RWPE2 (cell line): ENCODE measurements at regions not wholly inside any gene's neighbourhood (a gene's known extent, or its start where the extent isn't known, plus 50 kb on each side); places are given as distances from the start of the nearest gene placed in this dataset.

Source experiments
- ATAC-seq: fragments of 200-7000 bp; cut with Tn5 transposase; 3 replicates; pipeline ENCODE4 v1.9.1; 2021; ENCODE audit warnings: low read depth
- DNase-seq: peaks from one replicate; pipeline ENCODE4 v3.0.0-alpha.2; 2020; ENCODE audit warnings: low spot score
- H3K27ac ChIP-seq: fragments of 450-650 bp; 2 replicates; pipeline ENCODE4 v1.5.1; 2017; ENCODE audit warnings: mild to moderate bottlenecking; ENCODE audit not compliant: poor library complexity, severe bottlenecking
- H3K27me3 ChIP-seq: fragments of 250-450 bp; sonication (Bioruptor Pico); 2 replicates; pipeline ENCODE4 v1.5.1; 2021; ENCODE audit warnings: mild to moderate bottlenecking, moderate library complexity; ENCODE audit not compliant: insufficient read depth, poor library complexity, severe bottlenecking
- H3K36me3 ChIP-seq: fragments of 250-450 bp; sonication (Bioruptor Pico); 2 replicates; pipeline ENCODE4 v1.5.1; 2020; ENCODE audit warnings: low read depth, mild to moderate bottlenecking, moderate library complexity
- H3K4me1 ChIP-seq: fragments of 250-450 bp; sonication (Bioruptor Pico); 2 replicates; pipeline ENCODE4 v1.5.1; 2021; ENCODE audit warnings: mild to moderate bottlenecking, moderate library complexity; ENCODE audit not compliant: insufficient read depth, poor library complexity, severe bottlenecking
- H3K4me3 ChIP-seq: fragments of 250-450 bp; sonication (Bioruptor Pico); 2 replicates; pipeline ENCODE4 v1.5.1; 2021; ENCODE audit warnings: mild to moderate bottlenecking, moderate library complexity; ENCODE audit not compliant: severe bottlenecking
- H3K9me3 ChIP-seq: fragments of 250-450 bp; sonication (Bioruptor Pico); 2 replicates; pipeline ENCODE4 v1.5.1; 2021; ENCODE audit warnings: mild to moderate bottlenecking, moderate library complexity; ENCODE audit not compliant: severe bottlenecking
- TF ChIP-seq, protein P1 (sequence below): fragments of 450-650 bp; IDR thresholded peaks from one replicate; pipeline ENCODE4 v1.5.1; 2017; ENCODE audit warnings: mild to moderate bottlenecking, moderate library complexity; ENCODE audit not compliant: poor library complexity, severe bottlenecking

- peak; percentile 69 for ATAC-seq
- no peak for DNase-seq
- Histone ChIP-seq H3K4me3 (no peak overlapping the region), H3K9me3 (no peaks in the 10 kb centered on the region), H3K4me1 (peaks cover 15% of the 10 kb centered on the region), H3K36me3 (no peaks in the 10 kb centered on the region), H3K27ac (no peak overlapping the region), H3K27me3 (no peaks in the 10 kb centered on the region)
- TF ChIP-seq, protein P1, sequence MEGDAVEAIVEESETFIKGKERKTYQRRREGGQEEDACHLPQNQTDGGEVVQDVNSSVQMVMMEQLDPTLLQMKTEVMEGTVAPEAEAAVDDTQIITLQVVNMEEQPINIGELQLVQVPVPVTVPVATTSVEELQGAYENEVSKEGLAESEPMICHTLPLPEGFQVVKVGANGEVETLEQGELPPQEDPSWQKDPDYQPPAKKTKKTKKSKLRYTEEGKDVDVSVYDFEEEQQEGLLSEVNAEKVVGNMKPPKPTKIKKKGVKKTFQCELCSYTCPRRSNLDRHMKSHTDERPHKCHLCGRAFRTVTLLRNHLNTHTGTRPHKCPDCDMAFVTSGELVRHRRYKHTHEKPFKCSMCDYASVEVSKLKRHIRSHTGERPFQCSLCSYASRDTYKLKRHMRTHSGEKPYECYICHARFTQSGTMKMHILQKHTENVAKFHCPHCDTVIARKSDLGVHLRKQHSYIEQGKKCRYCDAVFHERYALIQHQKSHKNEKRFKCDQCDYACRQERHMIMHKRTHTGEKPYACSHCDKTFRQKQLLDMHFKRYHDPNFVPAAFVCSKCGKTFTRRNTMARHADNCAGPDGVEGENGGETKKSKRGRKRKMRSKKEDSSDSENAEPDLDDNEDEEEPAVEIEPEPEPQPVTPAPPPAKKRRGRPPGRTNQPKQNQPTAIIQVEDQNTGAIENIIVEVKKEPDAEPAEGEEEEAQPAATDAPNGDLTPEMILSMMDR, result no peak
Measured at GRCh38 chr5:58322453-58322852, 137.4 kb downstream of the PLK2 start.

DNA sequence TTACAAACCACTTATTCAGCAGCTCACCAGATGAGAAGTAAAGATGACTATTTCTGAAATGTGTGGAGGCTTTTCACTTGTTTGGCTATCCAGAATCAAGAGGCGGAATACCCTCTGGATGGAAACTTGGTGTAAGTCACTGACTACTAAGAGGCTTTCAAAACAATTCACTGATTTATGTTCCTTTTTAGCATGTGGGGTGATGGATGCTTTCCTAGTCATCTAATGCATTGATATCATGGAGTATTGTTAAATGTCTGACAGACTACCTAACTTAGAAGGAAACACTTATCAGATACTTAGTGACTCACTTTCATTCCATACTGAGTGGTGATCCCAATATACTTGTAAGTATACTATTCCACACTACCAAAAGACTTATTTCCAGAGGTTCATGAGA, 141.4 kb downstream of the PLK2 start:
- DNase-seq (no peak), ATAC-seq (no peak)
- Histone ChIP-seq H3K4me3 (no peak overlapping the region), H3K27ac (no peak overlapping the region), H3K36me3 (no peaks in the 10 kb centered on the region), H3K9me3 (no peaks in the 10 kb centered on the region), H3K27me3 (no peaks in the 10 kb centered on the region), H3K4me1 (peaks cover 20% of the 10 kb centered on the region)
- TF ChIP-seq, protein P1, result no peak

GRCh38 chr5:58317808-58318207, 142.1 kb downstream of the PLK2 start:
- Histone ChIP-seq H3K27ac (no peak overlapping the region), H3K9me3 (no peaks in the 10 kb centered on the region), H3K4me3 (no peak overlapping the region), H3K36me3 (no peaks in the 10 kb centered on the region), H3K27me3 (no peaks in the 10 kb centered on the region), H3K4me1 (peaks cover 20% of the 10 kb centered on the region)
- ATAC-seq, result no peak
- TF ChIP-seq, protein P1, result no peak
- DNase-seq, result no peak

DNA sequence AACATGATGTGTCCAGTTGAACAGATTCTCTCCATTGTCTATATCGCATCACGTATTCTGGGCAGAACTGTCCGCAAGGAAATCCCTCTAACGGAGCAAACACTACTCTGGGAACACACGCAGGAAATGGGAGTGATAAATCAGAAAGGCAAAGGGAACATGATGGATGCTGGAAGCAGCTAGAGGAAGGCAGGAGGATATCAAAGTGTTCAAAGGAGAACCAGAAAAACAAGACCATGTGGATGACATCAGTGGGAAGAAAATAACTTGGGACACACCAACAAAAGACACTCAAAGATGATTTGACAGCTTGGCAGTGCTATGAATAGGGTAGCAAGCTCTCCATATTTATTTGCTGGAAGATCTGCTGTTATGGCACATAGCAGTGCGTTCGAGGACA, 142.9 kb downstream of the PLK2 start:
- H3K9me3 ChIP-seq, result no peaks in the 10 kb centered on the region
- TF ChIP-seq, protein P1, result no peak
- H3K4me1 ChIP-seq, result peaks cover 12% of the 10 kb centered on the region
- H3K27me3 ChIP-seq, result no peaks in the 10 kb centered on the region
- ATAC-seq (no peak), DNase-seq (no peak)
- H3K36me3 ChIP-seq, result no peaks in the 10 kb centered on the region
- no peak overlapping the region for H3K4me3 ChIP-seq
- H3K27ac ChIP-seq, result no peak overlapping the region

GRCh38 chr5:58315794-58316193, 144.1 kb downstream of the PLK2 start:
- Histone ChIP-seq H3K27ac (no peak overlapping the region), H3K4me1 (peaks cover 10% of the 10 kb centered on the region), H3K36me3 (no peaks in the 10 kb centered on the region), H3K9me3 (no peaks in the 10 kb centered on the region), H3K27me3 (no peaks in the 10 kb centered on the region), H3K4me3 (no peak overlapping the region)
- ATAC-seq (no peak), DNase-seq (no peak)
- TF ChIP-seq, protein P1, result no peak
